Activated naive CD8-positive, alpha-beta T cell treated with anti-CD3 and anti-CD28 coated beads, Interleukin-2, amount 10 ng/mL, durations not matched to agents 7 days and 5 days (primary cell): ENCODE measurements at regions not wholly inside any gene's neighbourhood (a gene's known extent, or its start where the extent isn't known, plus 50 kb on each side); places are given as distances from the start of the nearest gene placed in this dataset.
"Not testable (repeated sequence)": the region's sequence is repeated elsewhere in the genome, so short reads cannot be mapped to it uniquely, and the experiment has no call there.

Experiments
- ATAC-seq: fragments of 150-1000 bp; cut with Tn5 transposase; one replicate; pipeline ENCODE4 v1.10.0; 2021; ENCODE audit warnings: low read depth, moderate library complexity
- POLR2A ChIA-PET: fragments of 350-600 bp; sonication (Branson Sonifier 250); formaldehyde crosslinking; loops from one replicate; lab custom pipeline; 2021; ENCODE audit warnings: antibody characterized with exemption; lab: Charles Lee
- DNase-seq: peaks from one replicate; pipeline ENCODE4 v3.0.0; 2021
- H3K27ac Mint-ChIP-seq: one replicate; pipeline ENCODE4 v1.8.0; 2022; ENCODE audit warnings: mild to moderate bottlenecking, mixed read lengths
- H3K27me3 Mint-ChIP-seq: one replicate; pipeline ENCODE4 v1.8.0; 2022; ENCODE audit warnings: mild to moderate bottlenecking, moderate library complexity, mixed read lengths
- H3K36me3 Mint-ChIP-seq: one replicate; pipeline ENCODE4 v1.8.0; 2021; ENCODE audit warnings: mild to moderate bottlenecking, mixed read lengths
- H3K4me1 Mint-ChIP-seq: one replicate; pipeline ENCODE4 v1.8.0; 2021; ENCODE audit warnings: mixed read lengths
- H3K4me3 Mint-ChIP-seq: one replicate; pipeline ENCODE4 v1.8.0; 2022; ENCODE audit warnings: mild to moderate bottlenecking, moderate library complexity, mixed read lengths
- H3K9me3 Mint-ChIP-seq: one replicate; pipeline ENCODE4 v1.8.0; 2021; ENCODE audit warnings: mixed read lengths

DNA sequence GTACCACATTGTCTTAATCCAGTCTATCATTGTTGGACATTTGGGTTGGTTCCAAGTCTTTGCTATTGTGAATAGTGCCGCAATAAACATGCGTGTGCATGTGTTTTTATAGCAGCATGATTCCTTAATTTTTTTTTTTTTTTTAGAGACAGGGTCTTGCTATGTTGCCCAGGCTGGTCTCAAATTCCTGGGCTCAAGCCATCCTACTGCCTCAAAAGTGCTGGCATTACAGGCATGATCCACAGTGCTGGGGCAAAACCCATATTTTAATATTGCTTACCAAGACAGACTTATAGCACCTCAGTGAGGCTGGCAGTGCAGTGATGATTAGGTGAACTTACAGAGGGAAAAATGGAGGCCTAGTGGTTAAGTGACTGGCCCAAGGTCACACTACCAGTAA, 116.5 kb upstream of the CDYL start:
- H3K4me1 Mint-ChIP-seq, H3K36me3 Mint-ChIP-seq, H3K9me3 Mint-ChIP-seq, H3K27ac Mint-ChIP-seq, ATAC-seq, H3K4me3 Mint-ChIP-seq, POLR2A ChIA-PET, DNase-seq: not testable (repeated sequence)
- peaks cover 12% of the 10 kb centered on the region for H3K27me3 Mint-ChIP-seq

DNA sequence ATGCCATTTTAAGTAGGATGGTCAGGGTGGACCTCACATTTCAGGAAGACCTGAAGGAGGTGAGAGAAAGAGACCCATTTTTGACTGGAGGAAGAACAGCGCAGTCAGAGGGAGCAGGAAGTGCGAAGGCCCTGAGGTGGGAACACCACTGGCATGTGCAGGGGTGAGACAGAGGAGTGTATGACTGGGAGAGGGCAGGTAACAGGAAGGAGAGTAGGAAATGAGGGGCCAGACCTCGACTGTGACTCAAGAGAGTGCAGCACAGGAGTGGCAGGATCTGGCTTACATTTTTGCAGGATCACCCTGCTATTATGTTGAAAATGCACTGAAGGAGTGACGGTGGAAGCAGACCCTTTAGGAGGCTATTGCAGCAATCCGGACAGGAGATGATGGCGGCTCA, 117.7 kb upstream of the CDYL start:
- no peaks in the 10 kb centered on the region for H3K36me3 Mint-ChIP-seq
- H3K27me3 Mint-ChIP-seq = peaks cover 14% of the 10 kb centered on the region
- no peak overlapping the region for H3K27ac Mint-ChIP-seq
- H3K4me1 Mint-ChIP-seq = no peaks in the 10 kb centered on the region
- no peak for ATAC-seq
- H3K9me3 Mint-ChIP-seq = no peaks in the 10 kb centered on the region
- POLR2A ChIA-PET = no interaction called here
- DNase-seq = no peak
- no peak overlapping the region for H3K4me3 Mint-ChIP-seq

DNA sequence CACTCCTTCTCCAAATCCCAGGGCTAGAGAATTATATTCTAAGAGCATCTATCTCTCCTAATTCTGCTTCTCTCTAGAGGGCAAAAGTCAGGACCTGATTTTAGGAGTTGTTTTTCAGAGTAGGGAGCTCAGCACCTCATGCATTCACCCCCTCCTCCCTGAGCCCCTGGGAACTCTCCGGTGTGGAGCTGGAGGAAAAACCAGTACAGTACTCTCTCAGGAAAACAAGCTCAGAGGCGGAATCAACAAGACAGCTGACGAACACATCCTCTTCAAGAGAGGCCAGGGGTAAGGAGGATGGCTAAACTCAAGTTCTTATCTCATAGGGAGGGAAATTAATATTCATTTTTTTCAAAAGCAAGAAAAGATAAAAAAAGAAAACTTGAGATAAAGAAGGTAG, 120.1 kb upstream of the CDYL start:
- peaks cover 2% of the 10 kb centered on the region for H3K9me3 Mint-ChIP-seq
- no peak overlapping the region for H3K27ac Mint-ChIP-seq
- no peaks in the 10 kb centered on the region for H3K36me3 Mint-ChIP-seq
- POLR2A ChIA-PET = no interaction called here
- DNase-seq = no peak
- H3K4me1 Mint-ChIP-seq = no peaks in the 10 kb centered on the region
- no peak for ATAC-seq
- H3K27me3 Mint-ChIP-seq = peaks cover 17% of the 10 kb centered on the region
- H3K4me3 Mint-ChIP-seq = no peak overlapping the region

DNA sequence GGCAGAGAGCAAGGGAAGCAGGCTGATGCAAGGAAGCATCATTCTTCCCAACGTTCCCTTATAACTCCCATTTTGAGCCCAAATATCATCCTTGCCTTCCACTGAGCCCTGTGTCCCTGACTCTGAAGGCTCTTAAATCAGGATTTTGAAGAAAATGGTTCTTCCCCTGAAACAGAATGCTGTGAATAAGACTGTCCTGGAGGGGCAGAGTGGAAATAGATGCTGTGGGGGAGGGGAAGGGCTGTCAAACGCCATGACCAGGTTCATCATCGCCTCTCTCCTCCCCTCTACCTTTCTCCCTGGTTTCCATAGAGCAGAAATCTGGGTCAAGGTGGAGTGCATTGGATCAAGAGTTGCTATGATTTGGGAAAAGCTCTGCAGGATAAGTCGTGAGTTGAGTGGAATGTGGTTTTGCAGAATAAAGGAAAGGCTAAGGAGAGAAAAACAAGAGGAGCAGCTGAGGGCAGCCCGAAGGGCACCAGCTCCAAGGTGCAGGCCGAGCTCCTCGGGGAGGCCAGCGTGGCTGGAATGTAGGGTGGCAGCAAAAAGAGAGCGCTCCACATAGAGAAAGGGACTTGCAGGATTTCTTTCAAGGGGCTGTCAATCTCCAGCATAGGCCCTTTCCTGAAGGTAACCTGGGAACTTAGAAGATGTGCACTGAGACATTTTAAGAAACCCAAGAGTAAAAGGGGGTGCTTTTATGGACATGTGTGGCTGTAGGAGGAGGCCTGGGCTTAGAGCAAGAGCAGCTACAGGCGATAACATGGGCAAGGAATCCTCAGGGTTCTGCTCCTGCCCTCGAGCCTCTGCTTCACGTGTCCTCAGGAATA, 120.8 kb upstream of the CDYL start:
- POLR2A ChIA-PET = no interaction called here
- H3K4me1 Mint-ChIP-seq = no peaks in the 10 kb centered on the region

DNA sequence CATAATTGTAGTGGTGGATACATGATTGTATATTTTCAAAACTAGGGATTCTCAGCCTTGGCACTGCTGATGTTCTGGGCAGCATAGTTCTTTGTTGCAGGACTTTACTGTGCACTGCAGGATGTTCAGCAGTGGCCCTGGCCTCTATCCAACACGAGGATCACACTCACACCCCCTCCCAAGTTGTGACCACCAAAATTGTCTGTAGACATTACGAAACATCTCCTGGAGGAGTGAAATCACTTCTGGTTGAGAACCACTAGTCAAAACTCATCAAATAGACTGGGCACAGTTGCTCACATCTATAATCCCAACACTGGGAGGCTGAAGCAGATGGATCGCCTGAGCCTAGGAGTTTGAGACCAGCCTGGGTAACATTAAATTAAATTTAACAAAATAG, 123.1 kb upstream of the CDYL start:
- POLR2A ChIA-PET = no interaction called here
- no peaks in the 10 kb centered on the region for H3K36me3 Mint-ChIP-seq
- ATAC-seq = no peak
- no peak overlapping the region for H3K27ac Mint-ChIP-seq
- no peaks in the 10 kb centered on the region for H3K4me1 Mint-ChIP-seq
- no peak for DNase-seq
- H3K4me3 Mint-ChIP-seq = no peak overlapping the region
- H3K9me3 Mint-ChIP-seq = peaks cover 2% of the 10 kb centered on the region
- H3K27me3 Mint-ChIP-seq = peaks cover 29% of the 10 kb centered on the region

More for the DNA sequence above, 120.8 kb upstream of the CDYL start:
- H3K9me3 Mint-ChIP-seq = peaks cover 2% of the 10 kb centered on the region
- no peak overlapping the region for H3K27ac Mint-ChIP-seq
- no peak for DNase-seq
- H3K36me3 Mint-ChIP-seq = no peaks in the 10 kb centered on the region
- H3K27me3 Mint-ChIP-seq = peaks cover 22% of the 10 kb centered on the region
- ATAC-seq = no peak
- no peak overlapping the region for H3K4me3 Mint-ChIP-seq

DNA sequence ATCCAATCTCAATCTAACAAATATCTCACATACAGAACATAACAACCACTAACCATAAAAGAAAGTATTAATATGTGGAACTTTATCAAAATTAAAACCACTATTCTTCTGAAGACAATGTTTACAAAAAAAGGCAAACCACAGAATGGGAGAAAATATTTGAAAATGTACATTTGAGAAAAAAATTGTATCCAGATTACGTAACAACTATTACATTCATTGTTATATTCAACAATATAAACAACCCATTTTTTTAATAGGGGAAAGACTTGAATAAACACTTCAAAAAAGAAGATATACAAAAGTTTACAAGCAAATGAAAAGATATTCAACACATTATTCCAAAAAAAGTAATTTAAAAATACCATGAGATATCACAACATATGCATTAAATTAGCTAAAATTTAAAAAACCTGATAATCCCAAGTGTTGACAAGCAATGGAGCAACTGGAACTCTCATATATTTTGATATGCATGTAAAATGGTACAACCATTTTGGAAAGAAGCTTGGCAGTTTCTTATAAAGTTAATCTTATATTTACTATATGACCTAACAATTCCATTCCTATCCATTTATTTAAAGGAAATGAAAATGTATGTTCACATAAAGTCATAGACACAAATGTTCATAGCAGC, 124.3 kb upstream of the CDYL start:
- POLR2A ChIA-PET = no interaction called here
- peaks cover 2% of the 10 kb centered on the region for H3K9me3 Mint-ChIP-seq
- no peaks in the 10 kb centered on the region for H3K4me1 Mint-ChIP-seq
- no peak overlapping the region for H3K4me3 Mint-ChIP-seq
- peaks cover 39% of the 10 kb centered on the region for H3K27me3 Mint-ChIP-seq
- DNase-seq (no peak), ATAC-seq (no peak)
- H3K27ac Mint-ChIP-seq = no peak overlapping the region
- no peaks in the 10 kb centered on the region for H3K36me3 Mint-ChIP-seq

DNA sequence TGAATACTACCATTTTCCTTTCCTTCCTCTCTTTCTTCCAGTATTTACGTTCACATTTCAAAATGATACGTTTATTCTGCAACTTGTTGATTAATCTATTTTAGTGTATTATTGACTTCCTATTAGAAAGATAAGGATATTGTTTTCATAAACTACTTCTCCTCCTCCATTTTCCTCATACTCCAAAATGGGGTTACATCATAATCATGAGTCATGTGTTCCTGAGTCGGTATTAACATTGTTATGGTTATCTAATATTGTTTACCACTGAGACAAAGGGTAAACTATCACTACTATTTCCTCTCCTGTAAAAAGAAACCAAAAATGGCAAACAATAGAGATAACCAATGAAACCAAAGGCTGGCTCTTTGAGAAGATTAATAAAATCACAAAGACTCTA, 126.5 kb upstream of the CDYL start:
- peaks cover 2% of the 10 kb centered on the region for H3K9me3 Mint-ChIP-seq

DNA sequence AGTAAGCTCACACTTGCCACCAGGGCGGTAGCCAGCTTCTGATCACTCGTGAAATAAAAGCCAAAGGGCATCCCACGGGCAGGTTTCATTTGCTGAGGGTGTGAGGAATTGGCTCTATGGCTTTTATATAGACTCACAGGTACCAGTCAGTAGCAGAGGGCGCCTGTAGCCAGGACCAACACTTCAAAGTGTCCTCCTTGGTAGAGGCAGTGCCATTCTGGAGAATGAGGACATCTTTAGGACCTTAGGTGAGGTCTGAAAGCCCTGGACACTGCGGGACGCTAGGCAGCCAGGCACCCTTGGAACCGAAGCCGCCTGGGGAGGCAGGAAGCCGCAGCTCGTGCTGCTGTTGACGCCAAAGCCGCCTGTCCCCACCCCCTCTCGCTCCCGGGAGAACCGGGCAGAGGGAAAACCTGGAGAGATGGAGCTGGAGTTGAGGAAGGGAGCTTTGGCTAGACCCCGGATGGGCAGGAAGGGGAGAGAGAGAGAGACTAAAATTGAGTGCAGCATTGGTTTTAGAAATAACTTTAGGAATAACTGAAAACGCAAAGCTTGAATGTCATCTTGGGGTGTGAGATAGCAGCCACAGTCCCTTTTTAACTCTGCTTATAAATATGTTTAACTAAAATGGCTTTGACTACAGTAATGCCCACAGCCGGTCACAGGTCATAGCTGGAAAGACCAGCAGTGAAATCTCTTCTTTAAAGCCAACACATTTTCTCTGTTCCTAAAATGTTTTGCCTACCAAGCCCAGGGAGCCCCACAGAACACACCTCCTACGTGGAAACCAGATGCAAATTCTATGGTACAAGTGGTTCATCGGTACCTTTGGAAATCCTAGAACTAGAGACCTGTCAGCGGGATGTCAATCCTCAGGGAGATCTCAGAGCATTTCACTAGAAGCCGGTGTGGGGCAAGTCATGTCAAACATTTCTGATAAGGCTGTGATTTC, 128.5 kb upstream of the CDYL start:
- peak; percentile 38 for DNase-seq
- no peaks in the 10 kb centered on the region for H3K9me3 Mint-ChIP-seq
- H3K27me3 Mint-ChIP-seq = peaks cover 36% of the 10 kb centered on the region
- peak overlapping the region; percentile 31 for H3K4me3 Mint-ChIP-seq
- no peak overlapping the region for H3K27ac Mint-ChIP-seq
- POLR2A ChIA-PET = no interaction called here
- no peaks in the 10 kb centered on the region for H3K4me1 Mint-ChIP-seq
- ATAC-seq = peak; percentile 26
- no peaks in the 10 kb centered on the region for H3K36me3 Mint-ChIP-seq

More for the DNA sequence above, 126.5 kb upstream of the CDYL start:
- Mint-ChIP-seq H3K4me3 (no peak overlapping the region), H3K27ac (no peak overlapping the region), H3K36me3 (no peaks in the 10 kb centered on the region), H3K4me1 (no peaks in the 10 kb centered on the region), H3K27me3 (peaks cover 37% of the 10 kb centered on the region)
- no peak for DNase-seq
- POLR2A ChIA-PET = no interaction called here
- ATAC-seq = no peak

DNA sequence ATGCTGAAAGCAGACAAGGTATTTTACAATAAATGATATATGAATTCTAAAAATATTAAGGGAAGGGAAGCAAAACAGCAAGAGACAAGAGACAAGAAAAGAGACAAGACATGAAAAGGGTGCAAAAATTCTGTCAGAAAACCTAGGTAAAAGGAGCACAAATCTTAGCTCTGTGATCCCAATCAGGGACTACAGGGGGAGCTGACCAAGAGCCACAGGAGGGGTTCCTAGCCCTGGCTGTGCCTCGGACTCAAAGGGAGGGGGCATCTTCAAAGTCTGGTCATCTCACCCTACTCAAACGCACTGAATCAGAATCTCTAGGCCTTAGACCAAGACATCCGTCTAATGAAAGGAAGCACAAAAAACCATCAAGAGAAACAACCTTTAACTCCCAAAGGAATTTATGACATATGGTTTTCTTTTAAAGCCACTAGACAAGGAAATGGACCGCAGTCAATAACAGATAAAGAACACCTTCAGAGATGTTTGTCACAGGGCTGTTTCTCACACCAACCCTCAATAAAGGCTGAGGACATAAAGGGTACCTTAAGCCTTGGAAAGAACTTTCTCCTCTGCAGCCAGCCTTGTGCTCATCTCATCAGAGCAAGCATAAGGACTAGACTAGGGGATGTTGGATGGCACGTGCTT, 130.4 kb upstream of the CDYL start:
- no peaks in the 10 kb centered on the region for H3K4me1 Mint-ChIP-seq
- no peak overlapping the region for H3K4me3 Mint-ChIP-seq
- POLR2A ChIA-PET = no interaction called here
- H3K9me3 Mint-ChIP-seq = no peaks in the 10 kb centered on the region
- H3K27me3 Mint-ChIP-seq = peaks cover 32% of the 10 kb centered on the region
- no peak overlapping the region for H3K27ac Mint-ChIP-seq
- DNase-seq = no peak
- ATAC-seq = no peak
- H3K36me3 Mint-ChIP-seq = no peaks in the 10 kb centered on the region

DNA sequence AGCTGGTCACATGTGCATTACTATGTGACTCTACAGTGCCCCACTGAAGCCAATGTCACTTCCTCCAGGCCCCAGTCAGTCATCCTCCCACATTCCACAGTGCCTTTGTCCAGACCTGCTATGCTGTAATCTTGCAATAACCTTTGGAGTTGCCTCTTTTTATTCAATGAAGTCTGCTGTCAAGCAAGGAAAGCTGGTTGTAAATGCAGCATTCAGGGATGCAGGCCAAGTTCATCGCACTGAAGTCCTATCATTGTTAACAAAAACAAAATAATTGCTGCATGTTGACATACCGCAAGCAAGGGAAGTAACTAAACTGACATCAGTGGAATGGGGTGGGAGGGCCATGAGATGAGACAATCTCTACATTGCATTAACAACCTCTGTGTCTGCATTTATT, 131.2 kb upstream of the CDYL start:
- no peak overlapping the region for H3K4me3 Mint-ChIP-seq
- no peak overlapping the region for H3K27ac Mint-ChIP-seq
- H3K9me3 Mint-ChIP-seq = no peaks in the 10 kb centered on the region
- POLR2A ChIA-PET = no interaction called here
- no peaks in the 10 kb centered on the region for H3K4me1 Mint-ChIP-seq
- DNase-seq = no peak
- no peak for ATAC-seq
- no peaks in the 10 kb centered on the region for H3K36me3 Mint-ChIP-seq
- H3K27me3 Mint-ChIP-seq = peaks cover 30% of the 10 kb centered on the region

DNA sequence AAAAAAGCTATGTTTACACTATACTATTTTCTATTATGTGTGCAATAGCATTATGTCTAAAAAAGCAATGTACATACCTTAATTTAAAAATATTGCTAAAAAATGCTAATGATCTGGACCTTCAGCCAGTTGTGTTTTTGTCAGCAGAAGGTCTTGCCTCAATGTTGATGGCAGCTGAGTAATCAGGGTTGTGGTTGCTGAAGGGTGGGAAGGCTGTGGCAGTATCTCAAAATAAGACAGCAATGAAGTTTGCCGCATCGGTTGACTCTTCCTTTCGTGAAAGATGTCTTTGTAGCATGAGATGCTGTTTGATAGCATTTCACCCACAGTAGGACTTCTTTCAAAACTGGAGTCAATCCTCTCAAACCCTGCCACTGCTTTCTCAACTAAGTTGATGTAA, 134.7 kb upstream of the CDYL start:
- Mint-ChIP-seq H3K4me1 (peaks cover 4% of the 10 kb centered on the region), H3K27ac (no peak overlapping the region), H3K9me3 (peaks cover 4% of the 10 kb centered on the region), H3K27me3 (peaks cover 9% of the 10 kb centered on the region), H3K36me3 (peaks cover 2% of the 10 kb centered on the region), H3K4me3 (no peak overlapping the region)
- no peak for ATAC-seq
- POLR2A ChIA-PET = no interaction called here
- no peak for DNase-seq

DNA sequence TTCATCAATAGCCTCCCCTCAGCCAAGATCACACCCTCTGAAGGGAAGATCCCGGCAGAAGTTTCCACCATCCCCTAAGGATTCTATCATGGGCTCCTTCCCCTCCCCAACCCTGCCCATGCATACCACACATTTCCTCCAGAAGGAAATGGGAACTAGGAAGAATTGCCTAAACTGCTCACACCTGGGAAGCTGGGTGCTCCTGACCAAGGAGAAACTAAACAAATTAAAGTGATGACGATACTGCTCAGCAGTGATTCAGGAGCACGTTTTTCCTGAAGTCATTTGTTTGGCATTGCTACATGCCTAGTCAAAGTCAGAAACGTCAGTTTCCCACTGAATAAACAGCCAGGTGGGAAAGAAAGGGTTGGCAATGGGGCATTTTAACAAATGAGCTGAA, 136.1 kb upstream of the CDYL start:
- Mint-ChIP-seq H3K27ac (no peak overlapping the region), H3K4me1 (peaks cover 4% of the 10 kb centered on the region), H3K27me3 (peaks cover 8% of the 10 kb centered on the region), H3K9me3 (peaks cover 4% of the 10 kb centered on the region), H3K4me3 (no peak overlapping the region), H3K36me3 (peaks cover 2% of the 10 kb centered on the region)
- DNase-seq = no peak
- POLR2A ChIA-PET = no interaction called here
- ATAC-seq = no peak

DNA sequence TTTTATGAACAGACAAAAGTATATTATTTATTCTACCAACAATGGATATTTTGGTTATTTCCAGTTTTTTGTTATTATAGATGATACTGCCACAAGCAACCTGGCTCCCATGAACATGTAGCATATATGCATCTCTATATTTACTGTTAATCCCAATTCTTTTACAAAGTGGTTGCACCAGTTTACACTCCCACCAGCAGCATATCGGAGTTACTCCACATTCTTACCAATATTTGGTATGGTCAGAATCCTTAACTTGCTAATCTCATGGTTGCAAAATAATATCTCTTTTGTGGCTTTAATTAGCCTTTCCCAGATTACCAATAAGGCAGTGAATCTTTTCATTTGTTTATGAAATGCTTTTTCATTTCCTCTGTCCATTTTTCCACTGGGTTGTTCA, 137.6 kb upstream of the CDYL start:
- POLR2A ChIA-PET = no interaction called here
- H3K9me3 Mint-ChIP-seq = peaks cover 4% of the 10 kb centered on the region
- H3K4me1 Mint-ChIP-seq = peaks cover 4% of the 10 kb centered on the region
- peaks cover 2% of the 10 kb centered on the region for H3K36me3 Mint-ChIP-seq
- H3K4me3 Mint-ChIP-seq = no peak overlapping the region
- DNase-seq = no peak
- peaks cover 8% of the 10 kb centered on the region for H3K27me3 Mint-ChIP-seq
- no peak for ATAC-seq
- no peak overlapping the region for H3K27ac Mint-ChIP-seq
